ENCODE measurements at regions not wholly inside any gene's neighbourhood (a gene's known extent, or its start where the extent isn't known, plus 50 kb on each side); places are given as distances from the start of the nearest gene placed in this dataset.
"Not testable (repeated sequence)": the region's sequence is repeated elsewhere in the genome, so short reads cannot be mapped to it uniquely, and the experiment has no call there.

DNA sequence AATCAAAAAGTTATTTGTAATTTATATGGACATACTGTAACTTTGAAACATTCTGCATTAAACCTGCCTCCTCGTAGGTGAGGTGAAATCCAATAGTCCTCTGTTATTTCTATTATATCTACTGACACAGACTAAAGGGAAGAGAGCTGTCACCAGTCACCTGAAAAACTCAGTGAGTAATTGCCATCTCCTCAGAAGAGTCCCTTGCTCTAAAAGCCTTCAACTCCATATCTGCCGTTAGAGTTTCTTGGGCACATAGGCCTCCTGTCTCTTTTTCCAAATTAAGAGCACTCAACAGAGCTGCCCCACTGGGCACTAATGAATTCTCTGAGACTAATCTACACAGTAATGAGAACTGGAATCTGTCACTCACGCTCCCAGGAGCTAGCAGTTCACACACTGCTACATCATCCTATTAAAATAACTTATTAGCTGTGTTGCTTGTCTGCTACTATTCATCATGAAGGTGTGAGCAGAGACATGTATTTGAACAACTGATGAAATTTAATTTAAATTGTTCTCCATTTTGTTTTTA, 67.3 kb upstream of the VCAN start:
- no peak for DNase-seq

DNA sequence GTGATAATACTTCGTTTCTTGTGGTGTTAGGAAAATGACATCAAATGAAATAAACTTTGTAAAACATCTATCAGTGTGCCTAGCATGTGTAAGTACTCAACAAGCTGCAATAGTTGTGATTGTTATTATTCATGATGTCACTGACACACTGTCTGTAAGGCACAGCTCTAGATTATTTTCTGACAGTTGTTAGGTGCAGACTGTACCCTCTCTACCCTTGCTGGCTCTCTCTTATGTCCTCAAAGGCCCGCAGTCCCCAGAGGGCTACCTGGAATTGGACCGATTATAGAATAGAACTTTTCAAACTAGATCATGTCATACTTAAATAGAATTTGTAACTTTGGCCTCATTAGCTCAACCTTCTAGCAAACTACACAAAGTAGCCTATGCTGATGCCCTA, 65.9 kb upstream of the VCAN start:
- DNase-seq = no peak

DNA sequence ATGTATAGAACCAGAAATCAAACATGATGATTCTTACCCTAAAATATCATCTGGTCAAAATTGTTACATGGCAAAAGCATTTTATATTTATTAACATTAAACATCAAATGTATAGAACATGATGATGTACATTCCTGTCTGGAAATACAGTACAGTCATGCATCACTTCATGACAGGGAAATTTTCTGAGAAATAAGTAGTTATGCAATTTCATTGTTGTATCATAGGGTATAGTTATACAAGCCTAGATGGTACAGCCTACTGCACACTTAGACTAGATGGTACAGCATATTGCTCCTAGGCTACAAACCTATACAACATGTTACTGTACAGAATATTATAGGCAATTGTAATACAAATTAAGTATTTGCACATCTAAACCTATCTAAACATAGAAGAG, 64.6 kb upstream of the VCAN start:
- DNase-seq = no peak

DNA sequence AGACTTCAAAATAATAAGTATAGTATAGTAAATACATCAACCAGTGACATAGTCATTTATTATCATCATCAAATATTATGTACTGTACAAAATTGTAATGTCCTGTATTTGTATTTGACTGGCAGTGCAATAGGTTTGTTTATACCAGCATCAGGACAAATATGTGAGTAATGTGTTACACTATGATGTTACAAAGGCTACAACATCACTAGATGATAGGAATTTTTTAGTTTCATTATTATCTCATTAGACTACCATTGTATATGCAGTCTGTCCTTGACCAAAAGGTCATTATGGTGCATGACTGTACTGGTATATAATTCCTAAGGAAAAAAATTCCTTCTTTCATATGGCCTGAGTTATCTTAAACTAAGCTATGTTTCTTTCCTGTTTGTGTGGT, 63.6 kb upstream of the VCAN start:
- DNase-seq = no peak

DNA sequence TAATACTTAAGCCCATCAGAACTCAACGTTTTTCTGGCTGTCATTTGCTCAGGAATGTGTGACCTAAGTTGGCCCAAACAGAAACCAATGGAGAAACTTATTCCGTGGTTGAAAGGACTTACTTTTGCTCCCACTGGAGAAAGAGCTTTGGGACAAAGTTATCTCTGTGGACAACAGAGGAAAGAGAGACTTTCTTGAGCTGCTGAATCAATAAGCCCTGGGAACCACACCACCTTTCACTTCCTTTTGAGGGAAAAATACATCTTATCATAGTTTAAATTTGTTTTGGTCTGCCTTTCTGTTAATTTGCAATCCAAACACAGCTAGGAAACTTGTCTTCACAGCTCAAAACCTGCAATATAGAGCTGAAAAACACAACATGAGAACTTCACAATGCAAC, 62.8 kb upstream of the VCAN start:
- DNase-seq = no peak

DNA sequence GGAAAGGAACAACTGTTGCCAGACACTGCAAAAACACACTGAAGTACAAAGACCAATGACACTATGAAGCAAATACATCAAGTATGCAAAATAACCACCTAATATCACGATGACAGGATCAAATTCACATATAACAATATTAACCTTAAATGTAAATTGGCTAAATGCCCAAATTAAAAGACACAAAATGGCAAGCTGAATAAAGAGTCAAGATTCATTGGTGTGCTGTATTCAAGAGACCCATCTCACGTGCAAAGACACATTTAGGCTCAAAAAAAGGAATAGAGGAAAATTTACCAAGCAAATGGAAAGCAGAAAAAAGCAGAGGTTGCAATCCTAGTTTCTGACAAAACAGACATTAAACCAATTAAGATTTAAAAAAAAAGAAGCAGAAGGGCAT, 61.8 kb upstream of the VCAN start:
- not testable (repeated sequence) for DNase-seq

DNA sequence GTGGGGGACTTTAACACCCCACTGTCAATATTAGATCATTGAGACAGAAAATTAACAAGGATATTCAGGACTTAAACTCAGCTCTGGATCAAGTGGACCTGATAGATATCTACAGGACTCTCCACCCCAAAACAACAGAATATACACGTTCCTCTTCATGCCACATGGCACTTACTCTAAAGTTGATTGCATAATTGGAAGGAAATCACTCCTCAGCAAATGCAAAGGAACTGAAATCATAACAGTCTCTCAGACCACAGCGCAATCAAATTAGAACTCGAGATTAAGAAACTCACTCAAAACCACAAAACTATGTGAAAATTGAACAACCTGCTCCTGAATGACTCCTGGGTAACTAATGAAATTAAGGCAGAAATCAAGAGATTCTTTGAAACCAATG, 61.2 kb upstream of the VCAN start:
- not testable (repeated sequence) for DNase-seq

DNA sequence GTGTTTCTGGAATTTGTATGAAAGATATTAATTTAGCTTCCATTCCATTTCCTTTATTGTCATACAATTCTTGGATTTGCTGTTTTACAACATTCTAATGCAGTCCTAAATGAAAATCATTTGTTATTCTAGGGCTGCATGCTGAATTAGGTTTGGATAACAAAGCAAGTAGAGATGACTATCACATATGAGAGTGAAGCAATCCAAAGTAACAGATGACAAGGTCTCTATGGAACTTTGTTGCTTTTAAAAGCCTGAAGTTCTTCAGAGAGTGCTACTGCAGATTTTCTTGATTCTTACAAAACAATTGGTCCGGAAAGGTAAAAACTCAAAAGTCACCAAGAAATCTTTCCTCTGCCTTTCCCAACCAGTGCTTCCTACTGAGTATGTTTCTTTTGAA, 56.9 kb upstream of the VCAN start:
- no peak for DNase-seq

DNA sequence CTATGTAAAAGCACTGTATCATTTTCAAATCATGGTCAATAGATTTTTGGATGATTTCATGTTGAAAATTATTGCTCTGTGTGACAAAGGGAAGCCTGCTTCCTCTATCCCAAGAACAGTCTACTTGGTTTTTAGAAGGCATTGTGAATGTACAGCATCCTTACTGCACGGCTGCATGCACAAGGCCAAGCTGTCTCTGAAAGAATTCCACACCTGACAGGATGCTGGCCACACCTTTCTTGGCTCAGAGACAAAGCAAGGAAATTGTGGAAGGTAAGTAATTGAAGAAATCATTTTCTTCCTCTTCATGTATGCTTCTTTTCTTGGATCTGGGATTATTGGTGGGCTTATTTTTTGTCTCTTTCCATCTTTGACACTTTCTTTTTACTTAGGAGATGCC, 53.7 kb upstream of the VCAN start:
- DNase-seq = no peak

DNA sequence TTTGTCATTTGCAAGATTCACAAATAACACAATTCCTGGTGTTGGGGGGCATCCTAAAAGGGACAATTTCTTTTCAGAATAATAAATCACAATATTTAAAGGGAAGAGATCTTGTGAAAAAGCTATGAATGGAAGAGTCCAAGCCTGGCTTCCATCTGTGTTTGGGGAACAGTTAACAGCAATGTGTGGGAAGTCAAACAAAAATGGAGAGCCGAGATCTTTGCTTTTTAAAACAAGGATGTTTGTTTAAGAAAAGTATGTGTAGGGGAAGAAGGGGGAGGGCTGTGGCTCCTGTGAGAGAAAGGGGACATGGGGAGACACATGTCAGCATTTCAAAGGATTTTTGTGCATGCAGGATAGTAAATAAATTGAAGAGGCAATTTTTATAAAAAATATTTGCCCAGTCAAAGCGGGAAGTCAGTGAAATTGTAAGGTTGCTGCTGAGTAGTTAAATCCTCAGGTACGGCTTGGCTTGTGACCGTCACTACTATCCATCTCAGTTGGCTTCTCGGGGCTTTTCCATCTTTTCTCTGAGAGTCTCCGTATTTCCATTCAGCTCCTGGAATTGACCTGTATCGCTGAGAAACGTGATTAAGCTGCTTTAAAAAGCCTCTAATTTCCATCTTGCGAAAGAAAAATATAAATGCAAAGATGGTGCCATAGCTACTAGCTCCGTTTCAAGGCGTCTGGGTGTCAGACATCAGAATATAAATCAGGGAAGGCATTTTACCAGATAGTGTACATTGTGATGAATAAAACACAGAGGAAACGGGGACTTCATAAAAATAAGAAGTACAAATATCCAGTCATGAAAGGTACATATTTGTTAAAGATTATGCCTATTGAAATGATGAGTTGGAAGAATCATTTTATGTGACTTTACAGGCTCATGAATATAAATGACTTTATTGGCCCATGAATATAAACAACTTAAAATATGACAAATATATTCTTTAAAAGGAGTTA, 52.9 kb upstream of the VCAN start:
- peak; percentile 3 for DNase-seq
